ENCODE measurements at regions not wholly inside any gene's neighbourhood (a gene's known extent, or its start where the extent isn't known, plus 50 kb on each side); places are given as distances from the start of the nearest gene placed in this dataset.

GRCh38 chr18:61989138-61989537, 96.3 kb upstream of the RNF152 start:
- DNase-seq = no peak

- no peak for DNase-seq
These were observed 95.3 kb upstream of the RNF152 start for GRCh38 chr18:61988100-61988499.

- DNase-seq = no peak
These were observed 92.9 kb upstream of the RNF152 start for GRCh38 chr18:61985681-61986080.

- DNase-seq = no peak
These were observed 91.5 kb upstream of the RNF152 start for GRCh38 chr18:61984349-61984748.

GRCh38 chr18:61982475-61982874, 89.7 kb upstream of the RNF152 start:
- no peak for DNase-seq

GRCh38 chr18:61980355-61980754, 87.5 kb upstream of the RNF152 start:
- no peak for DNase-seq

- no peak for DNase-seq
These were observed 82.9 kb upstream of the RNF152 start for GRCh38 chr18:61975526-61976326.

- peak in 2 of 51 donors; percentile 12 to 39 for DNase-seq
These were observed 80.7 kb upstream of the RNF152 start for GRCh38 chr18:61973273-61974115.

- no peak for DNase-seq
These were observed 79.8 kb upstream of the RNF152 start for GRCh38 chr18:61972389-61973264.

- no peak for DNase-seq
These were observed 74.6 kb upstream of the RNF152 start for GRCh38 chr18:61967252-61967891.

- no peak for DNase-seq
These were observed 72.5 kb upstream of the RNF152 start for GRCh38 chr18:61965311-61965710.

- no peak for DNase-seq
These were observed 71.8 kb upstream of the RNF152 start for GRCh38 chr18:61964616-61965015.

GRCh38 chr18:61963705-61964104, 70.9 kb upstream of the RNF152 start:
- no peak for DNase-seq

- no peak for DNase-seq
These were observed 65.2 kb upstream of the RNF152 start for GRCh38 chr18:61957801-61958516.

GRCh38 chr18:61955644-61956043, 62.8 kb upstream of the RNF152 start:
- no peak for DNase-seq

GRCh38 chr18:61954096-61954746, 61.4 kb upstream of the RNF152 start:
- no peak for DNase-seq

- DNase-seq = no peak
These were observed 60.8 kb upstream of the RNF152 start for GRCh38 chr18:61953641-61954040.

- DNase-seq = no peak
These were observed 60.4 kb upstream of the RNF152 start for GRCh38 chr18:61953161-61953560.

GRCh38 chr18:61951396-61951795, 58.6 kb upstream of the RNF152 start:
- no peak for DNase-seq

- DNase-seq = no peak
These were observed 57.6 kb upstream of the RNF152 start for GRCh38 chr18:61950371-61950770.

All from hypothalamus (tissue), 51 donors.